Trophoblast cell (in vitro differentiated cells and primary cell): ENCODE measurements at regions not wholly inside any gene's neighbourhood (a gene's known extent, or its start where the extent isn't known, plus 50 kb on each side); places are given as distances from the start of the nearest gene placed in this dataset.

ENCODE experiments used
- DNase-seq, 2 donors: peaks; one replicate each; pipeline ENCODE4 v3.0.0-alpha.2; 2016
- H2AFZ ChIP-seq: 2 replicates; pipeline ENCODE4 v1.6.1; 2013; ENCODE audit warnings: low read length, moderate library complexity, mild to moderate bottlenecking; ENCODE audit not compliant: insufficient read depth, poor library complexity
- H2AK5ac ChIP-seq: 2 replicates; pipeline ENCODE4 v1.6.1; 2013; ENCODE audit warnings: mild to moderate bottlenecking, low read length
- H2BK120ac ChIP-seq: 2 replicates; pipeline ENCODE4 v1.6.1; 2013; ENCODE audit warnings: low read length, mild to moderate bottlenecking, moderate library complexity; ENCODE audit not compliant: insufficient read depth, poor library complexity
- H2BK12ac ChIP-seq: 2 replicates; pipeline ENCODE4 v1.6.1; 2013; ENCODE audit warnings: mild to moderate bottlenecking, low read length, moderate library complexity
- H2BK5ac ChIP-seq: 2 replicates; pipeline ENCODE4 v1.6.1; 2013; ENCODE audit warnings: low read length, low read depth, moderate library complexity, mild to moderate bottlenecking; ENCODE audit not compliant: poor library complexity
- H3K14ac ChIP-seq: 2 replicates; pipeline ENCODE4 v1.6.1; 2013; ENCODE audit warnings: mild to moderate bottlenecking, low read length
- H3K18ac ChIP-seq: 2 replicates; pipeline ENCODE4 v1.6.1; 2013; ENCODE audit warnings: mild to moderate bottlenecking, low read length
- H3K23ac ChIP-seq: 2 replicates; pipeline ENCODE4 v1.6.1; 2013; ENCODE audit warnings: low read length
- H3K27ac ChIP-seq: 2 replicates; pipeline ENCODE4 v1.5.1; 2013; ENCODE audit warnings: low read depth, mild to moderate bottlenecking, inconsistent platforms, low read length, moderate library complexity
- H3K27me3 ChIP-seq: 2 replicates; pipeline ENCODE4 v1.6.1; 2013; ENCODE audit warnings: inconsistent platforms, mild to moderate bottlenecking, low read length, moderate library complexity; ENCODE audit not compliant: insufficient read depth
- H3K36me3 ChIP-seq, 2 experiments: 1 replicate in 1 of 2; 2 replicates in 1 of 2; pipeline ENCODE4 v1.6.1; 2013; ENCODE audit warnings: low read length in 2 of 2, mild to moderate bottlenecking in 2 of 2, moderate library complexity in 1 of 2; ENCODE audit not compliant: insufficient read depth in 2 of 2, control insufficient read depth in 1 of 2
- H3K4ac ChIP-seq: 2 replicates; pipeline ENCODE4 v1.6.1; 2013; ENCODE audit warnings: low read depth, mild to moderate bottlenecking, low read length, moderate library complexity
- H3K4me1 ChIP-seq, 2 experiments: 1 replicate in 1 of 2; 2 replicates in 1 of 2; pipeline ENCODE4 v1.6.1; 2013; ENCODE audit warnings: low read length in 2 of 2, mild to moderate bottlenecking in 2 of 2, moderate library complexity in 1 of 2; ENCODE audit not compliant: insufficient read depth in 2 of 2, control insufficient read depth in 1 of 2
- H3K4me2 ChIP-seq: 2 replicates; pipeline ENCODE4 v1.6.1; 2013; ENCODE audit warnings: inconsistent platforms, mild to moderate bottlenecking, low read length, moderate library complexity
- H3K4me3 ChIP-seq: 2 replicates; pipeline ENCODE4 v1.5.1; 2013; ENCODE audit warnings: mild to moderate bottlenecking, low read depth, low read length, inconsistent platforms
- H3K79me1 ChIP-seq: one replicate; pipeline ENCODE4 v1.6.1; 2013; ENCODE audit warnings: low read length
- H3K79me2 ChIP-seq: 2 replicates; pipeline ENCODE4 v1.6.1; 2013; ENCODE audit warnings: low read length, mild to moderate bottlenecking; ENCODE audit not compliant: control insufficient read depth, insufficient read depth, poor library complexity
- H3K9ac ChIP-seq: 2 replicates; pipeline ENCODE4 v1.6.1; 2013; ENCODE audit warnings: mild to moderate bottlenecking, low read length
- H3K9me3 ChIP-seq: 2 replicates; pipeline ENCODE4 v1.6.1; 2013; ENCODE audit warnings: low read depth, mild to moderate bottlenecking, control low read depth, inconsistent platforms, low read length; ENCODE audit not compliant: insufficient read depth
- H4K12ac ChIP-seq: 2 replicates; pipeline ENCODE4 v1.6.1; 2013; ENCODE audit warnings: low read depth, mild to moderate bottlenecking, low read length, moderate library complexity
- H4K8ac ChIP-seq: 2 replicates; pipeline ENCODE4 v1.6.1; 2013; ENCODE audit warnings: low read depth, mild to moderate bottlenecking, low read length, moderate library complexity
- H4K91ac ChIP-seq: one replicate; pipeline ENCODE4 v1.6.1; 2013; ENCODE audit warnings: low read depth, mild to moderate bottlenecking, low read length, moderate library complexity
- WGBS: extraction: QIAGEN DNeasy Blood & Tissue Kit; methylation state at CpG from one replicate; pipeline ENCODE4 v1.1.7; 2013; ENCODE audit warnings: missing lambda C conversion rate; ENCODE audit not compliant: insufficient read length, insufficient coverage; ENCODE audit errors: extremely low coverage; 5-methylcytosine and 5-hydroxymethylcytosine counted together

GRCh38 chr1:217096200-217096599, 373.0 kb upstream of the ESRRG start:
- H3K79me2 ChIP-seq, result no peaks in the 10 kb centered on the region
- H3K23ac ChIP-seq, result no peak overlapping the region
- no peak overlapping the region for H4K12ac ChIP-seq
- no peak overlapping the region for H2BK5ac ChIP-seq
- no peak overlapping the region for H2AK5ac ChIP-seq
- peaks cover 2% of the 10 kb centered on the region for H3K27me3 ChIP-seq
- no peak overlapping the region for H2BK12ac ChIP-seq
- no CpG with 5 or more reads among the region's 7 CpGs for WGBS
- no peaks in the 10 kb centered on the region for H3K36me3 ChIP-seq
- no peak overlapping the region for H3K9ac ChIP-seq
- H3K4me2 ChIP-seq, result no peak overlapping the region
- H3K79me1 ChIP-seq, result no peaks in the 10 kb centered on the region
- no peak overlapping the region for H3K27ac ChIP-seq
- no peak overlapping the region for H2BK120ac ChIP-seq
- no peak overlapping the region for H4K8ac ChIP-seq
- H3K9me3 ChIP-seq, result no peaks in the 10 kb centered on the region
- no peaks in the 10 kb centered on the region for H3K4me1 ChIP-seq
- DNase-seq, result peak in 1 of 2 donors; percentile 15
- no peak overlapping the region for H2AFZ ChIP-seq
- H3K14ac ChIP-seq, result no peak overlapping the region
- H3K4me3 ChIP-seq, result no peak overlapping the region
- H3K4ac ChIP-seq, result no peak overlapping the region
- H4K91ac ChIP-seq, result no peak overlapping the region
- no peak overlapping the region for H3K18ac ChIP-seq

GRCh38 chr1:217095050-217095622, 371.9 kb upstream of the ESRRG start:
- Histone ChIP-seq H3K14ac (no peak overlapping the region), H3K4me3 (no peak overlapping the region), H3K4me2 (no peak overlapping the region), H3K9me3 (no peaks in the 10 kb centered on the region), H3K4ac (no peak overlapping the region), H2AK5ac (no peak overlapping the region), H4K91ac (no peak overlapping the region), H3K36me3 (no peaks in the 10 kb centered on the region), H3K4me1 (no peaks in the 10 kb centered on the region), H3K27ac (no peak overlapping the region), H3K23ac (no peak overlapping the region), H2BK120ac (no peak overlapping the region), H3K27me3 (peaks cover 6% of the 10 kb centered on the region), H2BK12ac (no peak overlapping the region), H3K18ac (no peak overlapping the region), H2BK5ac (no peak overlapping the region), H3K9ac (no peak overlapping the region), H4K12ac (no peak overlapping the region), H3K79me2 (no peaks in the 10 kb centered on the region), H2AFZ (no peak overlapping the region), H4K8ac (no peak overlapping the region), H3K79me1 (no peaks in the 10 kb centered on the region)
- no CpG with 5 or more reads among the region's 2 CpGs for WGBS
- DNase-seq, result no peak

- Histone ChIP-seq H3K9ac (no peak overlapping the region), H4K91ac (no peak overlapping the region), H3K18ac (no peak overlapping the region), H3K23ac (no peak overlapping the region), H3K14ac (no peak overlapping the region), H4K12ac (no peak overlapping the region), H3K4me3 (no peak overlapping the region), H3K4me2 (no peak overlapping the region), H3K79me2 (no peaks in the 10 kb centered on the region), H2AK5ac (no peak overlapping the region), H3K4ac (no peak overlapping the region), H3K27ac (no peak overlapping the region), H3K4me1 (peaks cover 0 to 4% of the 10 kb centered on the region in 2 experiments), H4K8ac (no peak overlapping the region), H3K9me3 (no peaks in the 10 kb centered on the region), H3K79me1 (no peaks in the 10 kb centered on the region), H2AFZ (no peak overlapping the region), H2BK12ac (no peak overlapping the region), H2BK120ac (no peak overlapping the region), H3K36me3 (no peaks in the 10 kb centered on the region), H3K27me3 (peaks cover 20% of the 10 kb centered on the region), H2BK5ac (no peak overlapping the region)
- no CpG with 5 or more reads among the region's 4 CpGs for WGBS
- DNase-seq, result peak in 1 of 2 donors; percentile 28
These were observed 368.3 kb upstream of the ESRRG start for GRCh38 chr1:217091561-217091960.

GRCh38 chr1:217090060-217090911, 367.1 kb upstream of the ESRRG start:
- no CpG with 5 or more reads among the region's 24 CpGs for WGBS
- H3K18ac ChIP-seq, result no peak overlapping the region
- H2BK5ac ChIP-seq, result no peak overlapping the region
- no peak overlapping the region for H4K91ac ChIP-seq
- no peak overlapping the region for H2BK12ac ChIP-seq
- H3K9ac ChIP-seq, result no peak overlapping the region
- H2BK120ac ChIP-seq, result no peak overlapping the region
- peaks cover 20% of the 10 kb centered on the region for H3K27me3 ChIP-seq
- peaks cover 0 to 4% of the 10 kb centered on the region in 2 experiments for H3K4me1 ChIP-seq
- H3K23ac ChIP-seq, result peak overlapping the region; percentile 75
- no peak overlapping the region for H3K4ac ChIP-seq
- H3K4me3 ChIP-seq, result no peak overlapping the region
- no peak overlapping the region for H3K14ac ChIP-seq
- DNase-seq, result no peak
- no peak overlapping the region for H3K27ac ChIP-seq
- no peaks in the 10 kb centered on the region for H3K79me1 ChIP-seq
- H2AFZ ChIP-seq, result no peak overlapping the region
- H3K79me2 ChIP-seq, result no peaks in the 10 kb centered on the region
- H3K36me3 ChIP-seq, result no peaks in the 10 kb centered on the region
- no peak overlapping the region for H2AK5ac ChIP-seq
- no peak overlapping the region for H4K12ac ChIP-seq
- H4K8ac ChIP-seq, result no peak overlapping the region
- no peaks in the 10 kb centered on the region for H3K9me3 ChIP-seq
- no peak overlapping the region for H3K4me2 ChIP-seq
